GM12872 (cell line): ENCODE measurements at regions not wholly inside any gene's neighbourhood (a gene's known extent, or its start where the extent isn't known, plus 50 kb on each side); places are given as distances from the start of the nearest gene placed in this dataset.

Experiments
- TF ChIP-seq, protein P1 (sequence below): IDR thresholded peaks from 3 replicates; pipeline ENCODE4 v1.5.1; 2011; ENCODE audit warnings: low read depth, mild to moderate bottlenecking, low read length, moderate library complexity; ENCODE audit not compliant: insufficient read depth

GRCh38 chr7:27438881-27439589, 196.4 kb downstream of the EVX1 start:
- TF ChIP-seq, protein P1, sequence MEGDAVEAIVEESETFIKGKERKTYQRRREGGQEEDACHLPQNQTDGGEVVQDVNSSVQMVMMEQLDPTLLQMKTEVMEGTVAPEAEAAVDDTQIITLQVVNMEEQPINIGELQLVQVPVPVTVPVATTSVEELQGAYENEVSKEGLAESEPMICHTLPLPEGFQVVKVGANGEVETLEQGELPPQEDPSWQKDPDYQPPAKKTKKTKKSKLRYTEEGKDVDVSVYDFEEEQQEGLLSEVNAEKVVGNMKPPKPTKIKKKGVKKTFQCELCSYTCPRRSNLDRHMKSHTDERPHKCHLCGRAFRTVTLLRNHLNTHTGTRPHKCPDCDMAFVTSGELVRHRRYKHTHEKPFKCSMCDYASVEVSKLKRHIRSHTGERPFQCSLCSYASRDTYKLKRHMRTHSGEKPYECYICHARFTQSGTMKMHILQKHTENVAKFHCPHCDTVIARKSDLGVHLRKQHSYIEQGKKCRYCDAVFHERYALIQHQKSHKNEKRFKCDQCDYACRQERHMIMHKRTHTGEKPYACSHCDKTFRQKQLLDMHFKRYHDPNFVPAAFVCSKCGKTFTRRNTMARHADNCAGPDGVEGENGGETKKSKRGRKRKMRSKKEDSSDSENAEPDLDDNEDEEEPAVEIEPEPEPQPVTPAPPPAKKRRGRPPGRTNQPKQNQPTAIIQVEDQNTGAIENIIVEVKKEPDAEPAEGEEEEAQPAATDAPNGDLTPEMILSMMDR = no peak

GRCh38 chr7:27442455-27442854, 199.9 kb downstream of the EVX1 start:
- TF ChIP-seq, protein P1 = no peak

DNA sequence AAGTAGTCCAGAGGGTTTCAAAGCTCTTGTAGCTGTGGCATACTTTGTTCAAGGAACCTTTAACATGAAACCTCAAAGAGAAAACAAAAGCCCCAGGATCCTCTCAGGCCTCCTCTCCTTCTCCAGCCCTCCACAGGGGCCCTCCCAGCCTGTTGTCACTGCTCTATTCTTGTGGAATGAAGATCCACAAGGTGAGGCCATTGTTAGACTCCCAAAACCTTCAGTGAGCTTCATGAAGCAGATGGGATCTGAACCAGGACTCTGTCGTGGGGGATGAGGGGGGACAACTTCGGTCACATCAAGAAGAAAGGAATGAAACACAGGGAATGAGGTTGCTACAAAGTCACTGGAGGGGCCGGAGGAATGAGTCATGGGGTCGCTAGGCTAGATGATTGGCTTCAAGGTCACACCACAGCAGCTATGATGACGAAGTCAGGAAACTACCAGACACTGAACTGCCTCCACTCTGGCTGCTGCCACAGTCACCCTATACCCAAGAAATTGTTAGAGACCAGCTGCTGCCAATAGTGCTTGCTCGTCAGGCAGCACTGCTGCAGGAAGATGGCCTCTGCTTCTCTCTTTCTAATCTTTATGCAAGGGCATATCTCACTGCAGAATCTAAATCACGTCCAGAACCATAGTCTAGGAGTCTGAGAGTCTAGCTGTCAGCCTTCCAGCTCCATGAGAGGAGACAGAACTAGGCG, 208.8 kb downstream of the HIBADH start:
- TF ChIP-seq, protein P1 = no peak

GRCh38 chr7:27459021-27459730, 203.5 kb downstream of the HIBADH start:
- TF ChIP-seq, protein P1 = no peak

DNA sequence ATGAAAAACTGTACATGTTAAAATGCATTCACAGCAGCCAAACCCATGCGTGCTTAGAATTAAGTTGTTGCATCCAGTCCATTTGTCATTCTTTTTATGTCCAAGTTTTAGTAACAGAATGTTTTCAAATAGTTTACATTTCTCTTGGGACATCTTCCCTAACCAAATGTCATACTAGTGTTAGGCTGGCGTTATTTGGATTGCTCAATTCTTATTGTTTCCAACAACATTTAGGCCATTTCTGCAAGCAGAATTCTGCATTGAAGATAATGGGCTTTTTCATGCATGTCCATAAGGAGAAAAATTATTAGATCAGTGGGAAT, 203.0 kb downstream of the HIBADH start:
- TF ChIP-seq, protein P1 = no peak

DNA sequence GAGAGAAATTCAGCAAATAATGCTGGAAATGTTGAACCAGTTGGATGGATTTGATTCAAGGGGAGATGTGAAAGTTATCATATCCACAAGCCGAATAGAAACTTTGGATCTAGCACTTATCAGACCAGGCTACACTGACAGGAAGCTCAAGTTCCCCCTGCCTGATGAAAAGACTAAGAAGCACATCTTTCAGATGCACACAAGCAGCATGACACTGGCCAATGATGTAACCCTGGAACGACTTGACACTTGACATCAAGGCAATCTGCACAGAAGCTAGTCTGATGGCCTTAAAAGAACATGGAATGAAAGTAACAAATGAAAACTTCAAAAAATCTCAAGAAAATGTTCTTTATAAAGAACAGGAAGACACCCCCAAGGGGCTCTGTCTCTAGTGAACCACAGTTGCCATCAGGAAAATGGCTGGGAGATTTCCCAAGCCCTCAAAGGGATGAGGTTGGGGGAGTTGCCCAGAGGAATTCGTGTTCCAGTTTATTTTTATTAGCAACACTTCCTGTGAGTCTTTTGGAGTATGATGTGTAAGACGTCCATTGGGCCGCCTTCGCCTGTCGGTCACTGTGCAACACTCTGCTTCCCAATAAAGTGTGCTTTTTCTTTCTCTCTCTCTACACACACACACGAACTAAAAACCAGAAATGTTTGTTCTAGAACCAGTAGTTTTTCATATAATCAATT, 200.0 kb downstream of the HIBADH start:
- TF ChIP-seq, protein P1 = no peak

DNA sequence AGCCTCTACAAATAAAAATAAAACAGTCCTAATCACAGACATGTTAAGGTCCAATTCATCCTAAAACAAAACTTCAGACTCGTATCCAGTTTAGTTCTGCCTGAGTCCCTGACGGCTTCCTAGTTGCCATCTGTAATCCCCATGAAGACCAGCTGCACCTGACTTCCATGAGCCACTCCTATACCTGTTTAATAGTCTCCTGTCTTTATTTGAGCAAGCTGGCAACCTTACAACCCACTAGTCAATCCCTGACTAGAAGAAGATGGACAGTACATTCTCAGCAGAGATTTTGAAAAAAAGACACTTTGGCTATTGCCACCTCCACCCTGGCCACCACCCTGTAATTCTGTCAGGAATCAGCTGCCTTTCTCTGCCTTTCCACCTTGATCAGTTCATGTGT, 197.7 kb downstream of the HIBADH start:
- TF ChIP-seq, protein P1 = no peak
